GM18873 (cell line): ENCODE measurements at regions not wholly inside any gene's neighbourhood (a gene's known extent, or its start where the extent isn't known, plus 50 kb on each side); places are given as distances from the start of the nearest gene placed in this dataset.
A peak's percentile ranks its signal among the peaks of the same experiment; 100 is the strongest.

Experiments used
- ATAC-seq: cut with Tn5 transposase; IDR thresholded peaks from one replicate; pipeline ENCODE4 v1.9.1; 2021; ENCODE audit warnings: mild to moderate bottlenecking, moderate library complexity, moderate number of reproducible peaks; ENCODE audit not compliant: unreplicated experiment, low FRiP score

DNA sequence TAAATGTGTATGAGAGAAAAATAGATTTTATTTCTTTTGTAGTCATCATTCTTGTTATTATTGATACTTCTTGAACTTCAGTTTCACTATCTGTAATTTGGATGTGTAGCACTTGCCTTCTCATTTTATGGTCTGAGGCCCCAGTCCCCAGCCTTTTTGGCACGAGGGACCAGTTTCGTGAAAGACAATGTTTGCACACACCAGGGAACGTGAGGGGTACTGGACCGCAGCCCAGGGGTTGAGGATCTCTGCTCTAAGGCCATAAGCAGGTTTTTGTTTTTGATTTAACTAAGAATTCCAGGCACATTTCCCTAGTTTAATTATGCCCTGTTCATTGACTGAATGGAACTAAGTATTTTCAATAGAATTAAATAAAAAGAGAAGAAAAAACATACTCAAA, 261.5 kb downstream of the BMP2 start:
- ATAC-seq = no peak

DNA sequence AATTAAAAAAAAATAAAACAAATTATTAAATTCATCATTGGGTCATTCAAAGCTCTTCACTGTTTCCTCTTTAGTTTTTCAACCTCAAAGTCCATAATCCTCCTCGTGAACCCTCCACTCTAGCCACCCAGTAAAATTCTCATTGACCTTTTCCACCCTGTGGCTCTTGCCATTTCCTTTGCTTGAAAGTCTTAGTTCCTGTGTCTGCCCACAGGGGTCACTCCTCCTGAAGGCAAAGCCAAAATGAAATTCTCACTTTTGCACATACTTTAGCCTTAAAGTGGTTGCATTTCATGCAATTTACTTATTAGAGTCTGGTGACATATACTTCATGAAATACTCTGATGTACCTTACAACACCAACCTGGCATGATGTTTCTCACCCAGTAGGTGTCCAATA, 263.7 kb downstream of the BMP2 start:
- no peak for ATAC-seq

DNA sequence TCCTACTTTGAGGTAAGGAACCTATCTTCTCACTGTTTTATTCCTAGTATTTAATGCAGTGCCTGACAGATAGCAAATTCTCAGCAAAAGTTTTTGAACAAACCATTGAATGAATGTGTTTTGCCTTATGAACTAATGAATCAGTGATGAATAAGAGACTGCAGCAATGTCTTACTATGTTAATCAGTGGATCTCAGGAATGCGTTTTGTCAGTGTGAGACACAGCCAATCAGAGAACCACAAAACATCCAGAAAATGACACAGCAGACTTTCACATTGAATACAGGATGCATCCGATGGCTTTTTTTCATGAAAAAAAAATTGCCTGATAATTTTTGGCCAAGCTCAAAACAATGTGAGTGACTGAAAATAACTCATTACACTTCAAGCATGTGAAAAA, 270.5 kb downstream of the BMP2 start:
- ATAC-seq = no peak

- no peak for ATAC-seq
Measured at GRCh38 chr20:7057611-7058010, 290.1 kb downstream of the BMP2 start.

DNA sequence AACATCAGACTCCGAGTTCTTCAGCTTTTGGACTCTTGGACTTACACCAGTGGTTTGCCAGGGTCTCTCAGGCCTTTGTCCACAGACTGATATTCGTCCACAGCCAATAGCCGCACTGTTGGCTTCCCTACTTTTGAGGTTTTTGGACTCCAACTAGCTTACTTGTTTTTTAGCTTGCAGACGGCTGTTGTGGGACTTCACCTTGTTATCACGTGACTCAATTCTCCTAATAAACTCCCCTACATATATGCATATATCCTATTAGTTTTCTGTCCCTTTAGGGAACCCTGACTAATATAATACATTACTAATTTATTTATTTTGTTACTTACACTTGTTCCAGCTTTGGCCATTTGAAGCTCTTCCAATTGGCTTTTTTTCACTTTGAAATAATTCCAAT, 311.3 kb downstream of the BMP2 start:
- no peak for ATAC-seq

- no peak for ATAC-seq
Measured at GRCh38 chr20:7080472-7080871, 313.0 kb downstream of the BMP2 start.

DNA sequence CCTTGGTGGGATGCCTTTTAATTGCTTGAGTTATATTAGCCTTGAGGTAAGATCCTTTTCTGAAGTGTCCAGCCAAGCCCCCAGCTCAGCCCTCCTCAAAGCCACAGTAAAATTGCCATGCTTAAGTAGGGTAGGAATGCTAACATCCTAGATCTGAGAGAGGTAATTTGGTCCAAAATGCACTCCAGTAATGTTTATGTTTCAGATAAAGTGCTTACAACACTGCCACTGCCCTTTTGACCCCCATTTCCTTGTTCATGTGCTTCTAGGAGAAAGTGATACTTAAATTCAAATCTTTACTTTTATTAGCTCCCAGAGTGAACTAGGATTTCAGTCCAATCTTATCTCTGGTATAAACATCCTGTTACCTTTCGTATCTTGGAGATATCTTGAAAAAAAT, 318.0 kb downstream of the BMP2 start:
- ATAC-seq = no peak

GRCh38 chr20:7087803-7088202, 320.3 kb downstream of the BMP2 start:
- no peak for ATAC-seq

DNA sequence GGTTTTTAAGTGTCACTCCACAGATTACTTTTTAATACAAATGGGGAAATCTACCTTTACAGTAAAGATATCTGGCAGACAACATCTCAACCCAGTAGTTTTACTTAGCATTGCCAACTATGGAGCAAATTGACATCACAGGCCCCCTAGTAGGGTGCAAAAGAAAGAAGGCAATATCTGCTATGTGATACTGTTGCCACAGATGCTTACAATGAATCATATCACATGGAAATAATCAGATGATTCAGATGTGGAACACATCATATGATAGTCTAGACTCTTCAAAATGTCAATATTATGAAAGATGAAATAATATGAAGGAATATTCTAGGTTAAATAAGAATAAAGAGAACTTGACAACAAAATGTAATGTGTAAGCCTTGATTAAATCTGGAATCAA, 322.5 kb downstream of the BMP2 start:
- no peak for ATAC-seq

DNA sequence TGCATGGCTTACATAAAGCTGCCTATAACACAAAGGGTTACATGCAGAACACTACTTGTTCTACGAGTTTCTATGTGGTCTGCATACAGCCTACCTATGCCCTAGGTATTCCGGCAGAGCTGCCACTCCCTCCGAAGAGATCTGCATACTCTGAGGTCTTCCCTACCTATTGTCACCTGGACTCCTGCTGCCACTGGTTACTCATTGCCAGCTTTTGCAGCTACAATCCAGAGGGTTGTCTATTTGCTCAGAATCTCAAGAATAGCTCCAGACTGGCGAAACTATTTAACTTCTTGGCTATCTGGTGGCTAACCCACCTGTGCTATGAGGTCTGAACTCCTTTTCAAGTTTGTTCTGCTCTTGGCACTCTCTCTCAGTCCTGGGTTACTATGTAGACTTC, 323.3 kb downstream of the BMP2 start:
- no peak for ATAC-seq

DNA sequence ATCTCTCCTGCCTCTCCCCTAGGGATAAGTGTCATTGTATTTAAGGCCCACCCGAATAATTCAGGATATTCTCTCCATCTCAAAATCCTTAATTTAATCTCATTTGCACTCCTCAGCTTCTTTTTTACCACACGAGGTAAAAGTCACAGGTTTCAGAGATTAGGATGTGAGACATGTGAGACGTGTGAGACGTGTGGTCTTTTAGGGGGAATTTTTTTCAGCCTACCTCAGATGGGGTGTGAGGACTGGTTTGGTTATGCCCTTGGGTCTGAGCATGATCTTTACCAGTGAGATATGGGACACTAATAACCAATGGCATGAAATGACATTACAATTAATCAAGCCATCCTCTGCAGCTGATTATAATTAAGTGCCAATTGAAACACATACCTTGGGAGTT, 324.2 kb downstream of the BMP2 start:
- ATAC-seq = no peak

DNA sequence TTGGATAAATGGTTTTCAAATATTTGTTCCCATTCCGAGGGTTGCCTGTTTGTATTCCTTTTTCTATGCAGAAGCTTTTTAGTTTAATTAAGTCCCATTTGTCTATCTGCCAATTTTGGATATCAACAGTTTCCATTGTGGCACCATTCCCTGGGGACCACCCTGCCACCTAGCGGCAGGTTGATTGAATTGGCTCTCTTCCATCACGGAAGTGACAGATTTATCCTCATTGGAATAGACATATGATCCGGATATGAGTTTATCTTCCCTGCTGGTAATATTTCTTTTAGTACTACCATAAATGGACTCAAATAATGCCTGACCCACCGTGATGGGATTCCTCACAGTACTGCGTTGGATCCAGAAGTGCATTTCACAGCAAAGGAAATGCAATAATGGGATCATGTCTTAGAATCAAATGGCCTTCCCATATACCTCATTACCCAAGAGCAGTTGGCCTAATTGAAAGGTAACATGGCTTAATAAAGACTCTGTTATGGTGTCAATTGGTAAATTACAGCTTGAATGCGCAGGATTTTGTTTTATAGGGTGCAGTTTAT, 327.0 kb downstream of the BMP2 start:
- ATAC-seq = no peak

DNA sequence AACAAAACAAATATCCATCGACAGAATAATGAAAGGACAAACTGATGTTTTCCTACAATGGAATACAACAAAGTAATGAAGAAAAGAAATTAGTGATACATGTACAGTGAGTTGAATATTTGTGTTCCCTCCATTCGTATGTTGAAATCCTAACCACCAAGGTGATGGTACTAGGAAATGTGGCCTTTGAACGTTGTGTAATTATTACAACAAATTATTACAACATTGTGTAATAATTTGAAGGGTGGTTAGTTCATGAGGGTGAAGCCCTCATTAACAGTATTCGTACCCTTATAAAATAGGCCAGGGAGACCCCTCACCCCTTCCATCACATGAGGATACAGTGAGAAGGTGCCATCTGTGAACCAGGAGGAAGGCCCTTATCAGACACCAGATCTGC, 339.4 kb downstream of the BMP2 start:
- ATAC-seq = no peak

DNA sequence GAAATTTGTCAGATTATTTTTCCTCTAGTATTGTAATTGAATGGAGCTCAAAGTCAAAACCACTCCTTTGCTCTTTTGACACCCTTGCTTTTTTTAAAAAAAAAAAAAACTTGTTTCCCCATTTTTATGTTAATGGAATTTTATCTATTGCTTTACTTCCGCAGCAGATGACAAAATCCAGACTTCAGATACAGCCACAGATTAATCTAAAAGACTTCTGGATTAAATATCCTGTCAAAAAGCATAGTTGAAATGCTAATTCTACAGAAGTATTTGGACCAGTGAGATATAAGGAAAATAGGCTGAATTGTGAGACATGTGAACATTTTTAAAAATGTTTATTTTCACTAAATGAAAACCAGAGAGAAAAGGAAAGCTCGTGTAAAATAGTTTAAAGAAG, 341.4 kb downstream of the BMP2 start:
- no peak for ATAC-seq

DNA sequence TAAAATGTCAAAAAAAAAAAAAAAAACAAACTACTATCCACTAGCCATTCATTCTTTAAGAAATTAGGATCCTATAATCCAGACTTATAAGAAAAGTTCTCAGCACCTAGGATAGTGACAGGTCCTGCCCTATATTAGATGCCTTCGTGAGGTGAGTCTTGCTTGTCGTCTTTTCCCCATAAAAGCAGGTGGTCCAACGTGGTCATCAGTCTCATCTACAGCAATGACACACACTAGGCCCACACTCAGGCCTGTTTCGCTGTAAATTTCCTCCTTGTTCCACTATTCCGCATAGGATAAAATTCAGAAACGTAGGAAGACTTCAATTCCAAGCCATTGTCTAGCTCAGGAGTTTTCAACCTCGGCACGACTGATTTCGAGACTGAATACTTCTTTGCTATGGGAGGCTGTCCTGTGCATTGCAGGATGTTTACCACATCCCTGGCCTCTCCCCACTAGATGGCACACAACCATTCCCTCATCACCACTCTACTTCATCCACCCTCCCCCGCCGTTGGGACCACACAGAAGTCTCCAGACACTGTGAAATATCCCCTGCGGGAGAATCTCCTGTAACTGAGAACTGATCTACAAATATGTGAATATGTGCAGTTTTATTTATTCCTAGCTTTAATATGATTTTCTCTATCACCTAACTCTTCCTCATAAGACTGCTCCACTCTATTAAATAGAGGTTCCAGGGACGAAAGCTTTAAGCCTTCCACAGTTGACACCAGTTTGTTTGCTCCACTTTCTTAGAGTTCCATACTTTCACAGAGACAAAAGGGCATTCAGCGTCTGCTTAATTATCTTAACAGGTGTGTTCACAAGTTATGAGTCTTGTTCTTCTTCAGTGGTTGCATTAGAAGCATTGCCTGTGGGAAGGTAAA, 346.3 kb downstream of the BMP2 start:
- ATAC-seq = no peak

DNA sequence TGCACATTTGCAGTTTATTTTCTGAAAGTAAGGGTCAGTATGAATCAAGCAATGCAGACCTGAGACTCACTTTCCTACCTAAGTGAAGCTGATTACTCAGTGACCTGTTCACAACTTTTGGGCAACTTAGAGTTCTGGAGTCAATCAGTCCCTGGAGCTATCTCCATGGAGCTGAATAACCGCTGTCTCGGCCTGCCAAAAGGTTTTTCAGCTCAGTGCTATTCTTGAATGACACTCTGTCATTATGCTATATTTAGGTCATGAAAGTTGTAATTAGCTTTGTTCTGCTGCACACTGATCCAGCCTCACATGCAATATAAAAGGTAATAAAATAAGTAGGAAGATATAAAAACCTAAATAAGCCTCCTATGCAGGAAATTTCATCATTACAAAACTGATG, 356.0 kb downstream of the BMP2 start:
- no peak for ATAC-seq

GRCh38 chr20:7124120-7124519, 356.6 kb downstream of the BMP2 start:
- no peak for ATAC-seq

DNA sequence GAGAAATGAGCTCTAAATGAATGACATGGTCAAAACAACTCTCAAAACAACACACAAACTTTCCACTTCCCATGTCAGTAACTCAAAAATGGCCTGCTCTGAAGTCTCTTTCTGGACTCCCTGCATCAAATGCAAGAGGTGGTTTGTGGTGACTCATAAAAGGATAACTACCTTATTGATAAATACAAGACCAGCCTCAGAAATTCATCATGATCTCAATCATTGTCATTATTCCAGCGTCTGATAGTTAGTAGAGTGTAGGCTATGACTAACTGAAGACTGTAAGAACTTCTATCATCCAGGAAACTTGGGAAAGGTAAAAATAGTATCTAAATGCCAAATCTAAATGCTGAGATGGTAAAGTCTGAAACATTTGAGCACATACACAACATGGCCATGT, 369.4 kb downstream of the BMP2 start:
- ATAC-seq = no peak

DNA sequence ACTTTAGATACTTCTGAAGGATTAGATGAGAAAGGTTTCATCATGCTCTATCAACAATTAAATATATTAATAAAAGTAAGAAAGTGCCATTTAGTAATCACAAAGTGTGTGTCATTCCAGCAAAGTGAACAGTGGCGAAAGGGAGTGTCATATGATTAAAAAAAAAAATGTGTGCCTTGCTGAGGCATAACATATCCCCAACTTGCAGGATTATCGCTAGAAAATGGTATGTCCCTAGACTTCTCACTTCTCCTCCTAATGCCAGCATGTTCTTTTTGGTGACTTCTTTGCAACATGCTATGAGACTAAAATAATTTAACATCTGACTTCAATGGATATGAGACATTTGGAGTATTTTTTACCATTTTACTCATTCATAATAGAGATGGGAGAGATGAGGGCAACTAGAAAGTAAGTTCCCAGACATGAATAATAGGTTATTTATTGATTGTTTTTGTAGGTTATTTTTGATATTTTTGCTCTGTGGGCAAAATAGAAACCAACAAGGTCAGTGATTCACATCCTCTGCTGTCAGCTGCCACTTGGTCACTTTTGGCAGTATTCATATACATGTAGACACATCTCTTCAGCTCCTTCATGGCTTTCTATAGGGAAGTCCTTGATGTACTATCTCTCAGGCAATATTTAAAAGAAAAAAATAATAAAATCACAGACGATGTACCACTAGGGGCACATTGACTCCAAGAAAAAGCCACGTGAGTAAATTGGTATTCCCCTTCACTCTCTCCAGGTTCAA, 370.1 kb downstream of the BMP2 start:
- ATAC-seq = peak; percentile 53

GRCh38 chr20:7144464-7144863, 377.0 kb downstream of the BMP2 start:
- ATAC-seq = no peak

GRCh38 chr20:7146552-7147219, 379.2 kb downstream of the BMP2 start:
- no peak for ATAC-seq
